ENCODE measurements at regions not wholly inside any gene's neighbourhood (a gene's known extent, or its start where the extent isn't known, plus 50 kb on each side); places are given as distances from the start of the nearest gene placed in this dataset.

DNA sequence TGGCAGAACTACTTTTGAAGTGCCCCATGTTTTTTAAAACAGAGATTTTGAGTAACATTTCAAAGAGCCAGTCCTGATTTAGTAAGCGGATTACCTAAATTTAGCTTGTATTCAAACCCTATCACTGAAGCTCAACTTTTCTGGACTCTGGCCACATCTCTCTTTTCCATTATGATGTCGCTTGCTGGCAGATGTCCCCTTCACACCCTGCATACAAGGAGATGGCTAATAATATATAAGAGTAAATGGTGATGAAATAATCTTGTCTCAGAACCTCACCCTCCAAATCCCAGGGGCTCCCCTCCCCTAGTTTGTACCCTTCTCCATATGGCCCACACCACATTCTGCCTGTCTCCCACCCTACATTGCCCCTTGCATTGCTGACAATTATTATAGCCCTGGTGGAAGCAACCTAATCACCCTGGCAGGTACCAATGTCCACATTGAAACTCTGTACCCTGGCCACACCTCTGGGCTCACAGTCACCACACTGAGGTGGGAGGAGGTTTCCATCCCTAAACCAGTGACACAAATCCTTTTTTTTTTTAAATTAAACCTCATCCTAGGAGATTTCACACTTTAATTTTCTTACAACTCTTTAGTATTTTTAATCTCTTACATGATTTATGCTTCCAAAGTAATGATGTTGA, 106.0 kb upstream of the SYT6 start:
- ChIA-PET POLR2A (no interaction called here), CTCF (no interaction called here)
- H3K36me3 ChIP-seq (ENCODE audit: control insufficient read depth, insufficient read depth, low read length), result no peaks in the 10 kb centered on the region
- no peak for DNase-seq (ENCODE audit: low read depth)
- TF ChIP-seq, protein P1, sequence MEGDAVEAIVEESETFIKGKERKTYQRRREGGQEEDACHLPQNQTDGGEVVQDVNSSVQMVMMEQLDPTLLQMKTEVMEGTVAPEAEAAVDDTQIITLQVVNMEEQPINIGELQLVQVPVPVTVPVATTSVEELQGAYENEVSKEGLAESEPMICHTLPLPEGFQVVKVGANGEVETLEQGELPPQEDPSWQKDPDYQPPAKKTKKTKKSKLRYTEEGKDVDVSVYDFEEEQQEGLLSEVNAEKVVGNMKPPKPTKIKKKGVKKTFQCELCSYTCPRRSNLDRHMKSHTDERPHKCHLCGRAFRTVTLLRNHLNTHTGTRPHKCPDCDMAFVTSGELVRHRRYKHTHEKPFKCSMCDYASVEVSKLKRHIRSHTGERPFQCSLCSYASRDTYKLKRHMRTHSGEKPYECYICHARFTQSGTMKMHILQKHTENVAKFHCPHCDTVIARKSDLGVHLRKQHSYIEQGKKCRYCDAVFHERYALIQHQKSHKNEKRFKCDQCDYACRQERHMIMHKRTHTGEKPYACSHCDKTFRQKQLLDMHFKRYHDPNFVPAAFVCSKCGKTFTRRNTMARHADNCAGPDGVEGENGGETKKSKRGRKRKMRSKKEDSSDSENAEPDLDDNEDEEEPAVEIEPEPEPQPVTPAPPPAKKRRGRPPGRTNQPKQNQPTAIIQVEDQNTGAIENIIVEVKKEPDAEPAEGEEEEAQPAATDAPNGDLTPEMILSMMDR (IDR thresholded peaks at IDR 0.05; ENCODE audit: insufficient read depth, low read depth, low read length), result no peak
- peaks cover 2% of the 10 kb centered on the region; the same call in 1 of the 2 replicates for H3K27me3 ChIP-seq (ENCODE audit: control insufficient read depth, insufficient read depth, low read length)
- H3K4me3 ChIP-seq (ENCODE audit: low read depth, low read length), result no peak overlapping the region

DNA sequence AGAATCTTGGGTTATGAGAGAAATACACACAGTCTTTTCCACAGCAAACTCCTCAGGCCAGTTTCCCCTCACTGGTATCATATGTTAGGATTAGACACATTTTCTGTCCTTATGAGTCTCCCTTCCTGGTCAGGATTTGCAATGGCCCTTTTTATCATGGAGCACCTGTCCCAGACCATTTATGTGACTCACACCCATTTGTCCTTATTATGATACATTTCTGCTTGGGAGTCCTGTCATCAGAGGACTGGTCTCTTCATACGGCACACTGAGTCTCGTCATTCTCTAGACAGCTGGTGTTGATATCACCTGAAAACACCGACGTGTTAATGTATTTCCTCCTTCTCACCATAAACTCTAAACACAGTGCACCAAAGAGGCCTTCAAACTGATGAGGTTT, 105.0 kb upstream of the SYT6 start:
- TF ChIP-seq, protein P1 (IDR thresholded peaks at IDR 0.05; ENCODE audit: insufficient read depth, low read depth, low read length), result no peak
- POLR2A ChIA-PET, result no interaction called here

DNA sequence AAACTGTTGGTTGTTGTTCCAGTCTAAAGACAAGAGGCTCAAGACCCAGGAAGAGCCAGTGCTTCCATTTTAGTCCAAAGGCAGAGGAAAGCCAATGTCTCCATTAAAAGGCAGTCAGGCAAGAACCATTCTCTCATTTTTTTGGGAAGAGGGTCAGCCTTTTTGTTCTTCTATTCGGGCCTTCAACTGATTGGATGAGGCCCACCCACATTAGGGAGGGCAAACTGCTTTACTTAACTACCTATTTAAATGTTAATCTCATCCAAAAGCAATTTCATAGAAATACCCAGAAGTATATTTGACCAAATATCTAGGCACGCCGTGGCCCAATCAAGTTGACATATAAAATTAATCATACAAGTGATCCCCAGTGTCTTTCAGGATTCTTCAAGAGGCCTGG, 104.4 kb upstream of the SYT6 start:
- H3K4me3 ChIP-seq (ENCODE audit: low read depth, low read length), result no peak overlapping the region
- ChIA-PET CTCF (no interaction called here), POLR2A (no interaction called here)
- TF ChIP-seq, protein P1 (IDR thresholded peaks at IDR 0.05; ENCODE audit: insufficient read depth, low read depth, low read length), result no peak
- H3K27me3 ChIP-seq (ENCODE audit: control insufficient read depth, insufficient read depth, low read length), result no peaks in the 10 kb centered on the region; the same call in 1 of the 2 replicates
- no peak for DNase-seq (ENCODE audit: low read depth)
- no peaks in the 10 kb centered on the region for H3K36me3 ChIP-seq (ENCODE audit: control insufficient read depth, insufficient read depth, low read length)

More for the DNA sequence above, 105.0 kb upstream of the SYT6 start:
- DNase-seq (ENCODE audit: low read depth), result no peak
- no peaks in the 10 kb centered on the region; the same call in 1 of the 2 replicates for H3K27me3 ChIP-seq (ENCODE audit: control insufficient read depth, insufficient read depth, low read length)
- CTCF ChIA-PET, result no interaction called here
- H3K36me3 ChIP-seq (ENCODE audit: control insufficient read depth, insufficient read depth, low read length), result no peaks in the 10 kb centered on the region
- H3K4me3 ChIP-seq (ENCODE audit: low read depth, low read length), result no peak overlapping the region

DNA sequence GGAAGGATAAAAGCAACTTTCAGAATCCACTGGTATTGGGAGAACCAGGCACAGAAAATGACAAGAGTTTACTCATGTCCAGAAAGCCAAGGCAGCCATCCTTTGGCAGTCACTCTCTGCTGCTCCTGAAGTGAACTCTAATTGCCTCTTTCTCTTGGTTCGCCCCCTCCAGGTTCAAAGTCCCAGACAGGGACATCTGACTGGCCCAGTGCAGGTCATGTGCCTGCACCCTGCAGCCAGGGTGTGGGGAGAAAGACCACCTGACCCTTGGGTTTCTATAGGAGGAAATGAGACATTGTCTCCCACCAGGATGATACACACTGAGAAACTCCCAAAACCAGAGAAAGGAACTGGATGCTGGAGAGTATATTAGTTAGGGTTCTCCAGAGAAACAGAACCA, 103.9 kb upstream of the SYT6 start:
- CTCF ChIA-PET, result no interaction called here

DNA sequence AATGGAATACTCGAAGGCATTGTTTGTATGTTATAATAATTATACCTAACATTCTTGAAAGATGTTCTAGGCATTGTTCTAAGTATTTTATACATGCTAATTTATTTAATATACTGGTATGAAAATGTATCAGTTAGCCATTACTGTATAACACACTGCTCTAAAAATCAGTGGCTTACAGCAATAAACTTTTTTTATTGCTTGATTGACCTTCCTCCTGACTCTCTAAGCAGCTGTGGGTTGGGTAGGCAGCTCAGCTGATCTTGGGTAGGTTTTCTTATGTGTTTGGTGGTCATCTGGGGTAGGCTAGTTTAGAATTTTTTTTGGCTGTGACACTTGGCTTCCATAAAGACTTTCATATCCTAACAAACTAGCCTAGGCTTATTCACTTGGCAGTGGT, 100.2 kb upstream of the SYT6 start:
- Histone ChIP-seq H3K36me3 (ENCODE audit: control insufficient read depth, insufficient read depth, low read length) (no peaks in the 10 kb centered on the region), H3K27me3 (ENCODE audit: control insufficient read depth, insufficient read depth, low read length) (no peaks in the 10 kb centered on the region; the same call in 1 of the 2 replicates), H3K4me3 (ENCODE audit: low read depth, low read length) (no peak overlapping the region)
- TF ChIP-seq, protein P1 (IDR thresholded peaks at IDR 0.05; ENCODE audit: insufficient read depth, low read depth, low read length), result no peak
- no peak for DNase-seq (ENCODE audit: low read depth)
- ChIA-PET CTCF (interaction anchor here (1.7 kb wide), 1 partner anchor 14 kb away, joined by 5 read pairs; no protein-coding TSS in a partner anchor), POLR2A (no interaction called here)

More for the DNA sequence above, 103.9 kb upstream of the SYT6 start:
- Histone ChIP-seq H3K4me3 (ENCODE audit: low read depth, low read length) (no peak overlapping the region), H3K36me3 (ENCODE audit: control insufficient read depth, insufficient read depth, low read length) (no peaks in the 10 kb centered on the region), H3K27me3 (ENCODE audit: control insufficient read depth, insufficient read depth, low read length) (no peaks in the 10 kb centered on the region; the same call in 1 of the 2 replicates)
- no peak for DNase-seq (ENCODE audit: low read depth)
- POLR2A ChIA-PET, result no interaction called here
- TF ChIP-seq, protein P1 (IDR thresholded peaks at IDR 0.05; ENCODE audit: insufficient read depth, low read depth, low read length), result no peak

Data from BJ (cell line).